ENCODE measurements at regions not wholly inside any gene's neighbourhood (a gene's known extent, or its start where the extent isn't known, plus 50 kb on each side); places are given as distances from the start of the nearest gene placed in this dataset.
"Not testable (repeated sequence)": the region's sequence is repeated elsewhere in the genome, so short reads cannot be mapped to it uniquely, and the experiment has no call there.

GRCh38 chr4:97074531-97074930, 1068.7 kb downstream of the STPG2 start:
- no peak for TF ChIP-seq CTCF (conservative IDR thresholded peaks at IDR 0.05; ENCODE audit: control insufficient read depth, insufficient read depth, low read depth, low read length)
- no peak for DNase-seq (ENCODE audit: low read depth)
- no peak overlapping the region for H3K4me3 ChIP-seq (ENCODE audit: control insufficient read depth, low read depth, low read length)

DNA sequence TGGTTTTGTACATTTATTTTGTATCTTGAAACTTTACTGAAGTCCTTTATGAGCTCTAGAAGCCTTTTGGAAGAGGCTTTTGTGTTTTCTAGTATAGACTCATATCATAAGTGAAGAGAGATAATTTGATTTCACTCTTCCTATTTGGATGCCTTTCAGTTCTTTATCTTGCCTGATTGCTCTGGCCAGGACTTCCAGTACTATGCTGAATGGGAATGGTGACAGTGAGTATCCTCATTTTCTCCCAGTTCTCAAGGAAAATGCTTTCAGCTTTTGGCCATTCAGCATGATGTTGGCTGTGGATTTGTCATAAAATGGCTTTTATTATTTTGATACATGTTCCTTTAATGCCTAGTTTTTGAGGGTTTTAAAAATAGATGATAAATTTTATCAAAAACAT, 1061.3 kb downstream of the STPG2 start:
- H3K4me3 ChIP-seq (ENCODE audit: control insufficient read depth, low read depth, low read length): no peak overlapping the region
- DNase-seq (ENCODE audit: low read depth): no peak
- no peak for TF ChIP-seq CTCF (conservative IDR thresholded peaks at IDR 0.05; ENCODE audit: control insufficient read depth, insufficient read depth, low read depth, low read length)

GRCh38 chr4:97097036-97097435, 1046.2 kb downstream of the STPG2 start:
- H3K4me3 ChIP-seq (ENCODE audit: control insufficient read depth, low read depth, low read length); DNase-seq (ENCODE audit: low read depth): not testable (repeated sequence)

DNA sequence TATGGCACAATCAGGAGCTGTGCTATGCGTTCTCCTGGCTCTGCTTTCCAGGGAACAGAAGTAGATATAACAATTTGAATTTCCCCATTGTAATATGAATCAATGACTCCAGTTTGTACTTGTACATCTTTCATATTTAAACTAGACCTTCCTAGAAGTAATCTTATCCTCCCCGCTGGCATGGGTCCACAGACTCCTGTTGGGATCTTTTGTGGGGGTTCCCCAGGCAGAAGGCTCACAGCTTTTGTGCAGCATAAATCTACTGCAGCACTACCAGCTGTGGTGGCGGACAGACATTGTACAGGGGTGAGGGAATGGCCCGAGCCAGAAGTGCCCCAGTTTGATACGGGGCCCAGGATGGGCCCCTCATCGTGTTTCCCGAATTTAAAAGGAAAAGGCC, 1042.1 kb downstream of the STPG2 start:
- not testable (repeated sequence) for DNase-seq (ENCODE audit: low read depth); H3K4me3 ChIP-seq (ENCODE audit: control insufficient read depth, low read depth, low read length)

DNA sequence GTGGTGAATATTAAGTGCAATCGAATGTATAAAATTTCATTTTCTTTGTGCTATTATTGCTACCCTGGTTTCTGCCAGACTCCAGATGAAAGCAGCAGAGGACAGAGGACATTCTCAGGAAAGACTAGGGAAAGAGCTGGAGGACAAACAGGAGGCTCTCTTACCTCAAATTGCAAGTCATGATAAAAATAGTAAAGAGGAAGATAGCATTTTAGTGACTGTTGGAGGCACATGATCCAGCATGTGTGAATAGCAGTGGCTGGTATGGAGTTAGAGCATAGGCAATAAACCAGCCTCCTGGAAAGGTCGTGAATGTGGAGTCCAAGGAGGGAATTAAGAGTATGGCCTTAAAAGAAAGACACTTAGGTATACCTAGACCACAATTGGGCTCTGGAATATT, 1040.0 kb downstream of the STPG2 start:
- no peak overlapping the region for H3K4me3 ChIP-seq (ENCODE audit: control insufficient read depth, low read depth, low read length)
- DNase-seq (ENCODE audit: low read depth): no peak
- TF ChIP-seq CTCF (conservative IDR thresholded peaks at IDR 0.05; ENCODE audit: control insufficient read depth, insufficient read depth, low read depth, low read length): no peak

GRCh38 chr4:97104006-97104405, 1039.3 kb downstream of the STPG2 start:
- H3K4me3 ChIP-seq (ENCODE audit: control insufficient read depth, low read depth, low read length): no peak overlapping the region
- no peak for TF ChIP-seq CTCF (conservative IDR thresholded peaks at IDR 0.05; ENCODE audit: control insufficient read depth, insufficient read depth, low read depth, low read length)
- no peak for DNase-seq (ENCODE audit: low read depth)

- TF ChIP-seq CTCF (conservative IDR thresholded peaks at IDR 0.05; ENCODE audit: control insufficient read depth, insufficient read depth, low read depth, low read length): no peak
These were observed 1038.6 kb downstream of the STPG2 start for GRCh38 chr4:97104666-97105065.

DNA sequence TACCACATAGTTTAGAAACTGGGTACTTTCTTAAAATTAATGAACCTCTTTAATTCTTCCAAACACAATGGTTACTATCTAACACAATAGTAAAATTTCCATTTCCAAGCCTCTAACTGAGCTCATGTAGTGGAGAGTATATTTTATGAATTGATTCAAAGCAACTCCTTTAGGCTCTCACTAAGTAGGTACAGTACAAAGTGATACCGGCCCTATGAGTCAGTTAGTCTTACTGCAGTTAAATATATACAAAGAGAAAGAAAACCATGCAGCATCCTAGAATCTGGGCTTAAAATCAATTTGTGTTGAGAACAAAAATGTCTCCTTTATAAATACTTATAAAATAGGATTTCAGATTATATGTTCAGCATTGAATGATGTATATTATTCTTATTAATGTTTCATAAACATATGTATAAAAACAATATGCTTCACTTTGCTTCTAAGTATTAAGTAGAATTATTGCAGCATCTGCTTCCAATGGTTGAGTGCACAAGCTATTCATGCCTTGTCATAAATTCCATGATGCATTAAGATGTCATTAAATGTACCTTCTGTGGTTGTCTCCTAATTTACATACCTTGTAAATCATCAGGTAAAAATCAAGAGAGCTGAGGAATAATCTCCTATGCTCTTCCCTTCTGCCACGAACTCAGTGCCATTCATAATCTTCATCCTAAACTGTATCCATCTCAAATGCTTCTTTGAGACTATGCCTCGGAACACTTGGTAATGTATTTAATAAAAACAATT, 1037.8 kb downstream of the STPG2 start:
- no peak for DNase-seq (ENCODE audit: low read depth)
- no peak for TF ChIP-seq CTCF (conservative IDR thresholded peaks at IDR 0.05; ENCODE audit: control insufficient read depth, insufficient read depth, low read depth, low read length)
- no peak overlapping the region for H3K4me3 ChIP-seq (ENCODE audit: control insufficient read depth, low read depth, low read length)

More at GRCh38 chr4:97104666-97105065, 1038.6 kb downstream of the STPG2 start:
- DNase-seq (ENCODE audit: low read depth): no peak
- H3K4me3 ChIP-seq (ENCODE audit: control insufficient read depth, low read depth, low read length): no peak overlapping the region

Data from fibroblast of mammary gland (primary cell).